GM23338 (cell line): ENCODE measurements at regions not wholly inside any gene's neighbourhood (a gene's known extent, or its start where the extent isn't known, plus 50 kb on each side); places are given as distances from the start of the nearest gene placed in this dataset.

Experiments used
- ATAC-seq: fragments of 200-7000 bp; cut with Tn5 transposase; 3 replicates; pipeline ENCODE4 v1.9.1; 2020
- DNase-seq: peaks from one replicate; pipeline ENCODE4 v3.0.0-alpha.2; 2015; ENCODE audit warnings: low spot score
- H2AFZ ChIP-seq: fragments of 200-600 bp; sonication (generic); 2 replicates; pipeline ENCODE4 v1.8.0; 2016; ENCODE audit warnings: antibody characterized with exemption, mild to moderate bottlenecking, moderate library complexity
- H3F3A ChIP-seq: fragments of 200-600 bp; sonication (generic); replicated peaks from 2 replicates; pipeline ENCODE4 v1.8.0; 2017; ENCODE audit warnings: antibody characterized with exemption, mixed run types, low read depth
- H3K27ac ChIP-seq: fragments of 200-600 bp; sonication (generic); 2 replicates; pipeline ENCODE4 v1.6.1; 2016; ENCODE audit warnings: low read depth
- H3K27me3 ChIP-seq: fragments of 200-600 bp; sonication (generic); 2 replicates; pipeline ENCODE4 v1.8.0; 2016; ENCODE audit warnings: mild to moderate bottlenecking, mixed run types, moderate library complexity; ENCODE audit not compliant: insufficient read depth
- H3K36me3 ChIP-seq: fragments of 200-600 bp; sonication (generic); 2 replicates; pipeline ENCODE4 v1.8.0; 2016; ENCODE audit warnings: mild to moderate bottlenecking; ENCODE audit not compliant: insufficient read depth
- H3K4me1 ChIP-seq: fragments of 200-600 bp; sonication (generic); 2 replicates; pipeline ENCODE4 v1.8.0; 2016; ENCODE audit warnings: mild to moderate bottlenecking, moderate library complexity; ENCODE audit not compliant: insufficient read depth
- H3K4me2 ChIP-seq: fragments of 200-600 bp; sonication (generic); 2 replicates; pipeline ENCODE4 v1.7.1; 2017; ENCODE audit warnings: mixed run types
- H3K4me3 ChIP-seq: fragments of 200-600 bp; sonication (generic); 2 replicates; pipeline ENCODE4 v1.6.1; 2016; ENCODE audit warnings: mixed run types
- H3K79me2 ChIP-seq: fragments of 200-600 bp; sonication (generic); replicated peaks from 2 replicates; pipeline ENCODE4 v1.8.0; 2017; ENCODE audit warnings: mild to moderate bottlenecking; ENCODE audit not compliant: insufficient read depth
- H3K9me2 ChIP-seq: fragments of 200-600 bp; sonication (generic); 2 replicates; pipeline ENCODE4 v1.8.0; 2017; ENCODE audit not compliant: insufficient read depth
- H4K20me1 ChIP-seq: fragments of 200-600 bp; sonication (generic); replicated peaks from 2 replicates; pipeline ENCODE4 v1.8.0; 2017; ENCODE audit warnings: mild to moderate bottlenecking; ENCODE audit not compliant: insufficient read depth
- H3K27ac Mint-ChIP-seq: 2 replicates; pipeline ENCODE4 v1.8.0; 2020; ENCODE audit warnings: inconsistent platforms, mild to moderate bottlenecking, moderate library complexity, mixed read lengths
- H3K27me3 Mint-ChIP-seq: 3 replicates; pipeline ENCODE4 v1.8.0; 2022; ENCODE audit warnings: low read depth, mild to moderate bottlenecking, moderate library complexity, mixed read lengths, inconsistent platforms; ENCODE audit not compliant: insufficient read depth, poor library complexity
- H3K36me3 Mint-ChIP-seq: 3 replicates; pipeline ENCODE4 v1.8.0; 2021; ENCODE audit warnings: low read depth, mild to moderate bottlenecking, inconsistent platforms, moderate library complexity, mixed read lengths
- H3K4me1 Mint-ChIP-seq: 3 replicates; pipeline ENCODE4 v1.8.0; 2020; ENCODE audit warnings: mild to moderate bottlenecking, inconsistent platforms, mixed read lengths
- H3K4me3 Mint-ChIP-seq: 3 replicates; pipeline ENCODE4 v1.8.0; 2021; ENCODE audit warnings: moderate library complexity, mild to moderate bottlenecking, inconsistent platforms, mixed read lengths
- H3K9me3 Mint-ChIP-seq: 3 replicates; pipeline ENCODE4 v1.8.0; 2020; ENCODE audit warnings: moderate library complexity, mild to moderate bottlenecking, inconsistent platforms, mixed read lengths
- CREB1 ChIP-seq: fragments of 250-450 bp; sonication (Bioruptor Pico); IDR thresholded peaks from 2 replicates; pipeline ENCODE4 v1.5.0; 2020; ENCODE audit warnings: low read depth, mild to moderate bottlenecking, moderate library complexity
- CTCF ChIP-seq, 2 experiments: fragments of 200-600 bp in 1 of 2; sonication (generic) in 1 of 2; conservative IDR thresholded peaks; 2 replicates each; pipeline versions ENCODE4 v1.5.1 to v1.6.1; 2016 to 2017; ENCODE audit warnings: antibody characterized with exemption in 2 of 2, low read depth in 2 of 2, mild to moderate bottlenecking in 2 of 2, moderate library complexity in 1 of 2
- ETS1 ChIP-seq: IDR thresholded peaks from 2 replicates; pipeline ENCODE4 v1.6.1; 2016; ENCODE audit warnings: antibody characterized with exemption
- EZH2 ChIP-seq: fragments of 200-600 bp; sonication (generic); IDR thresholded peaks from one replicate; pipeline ENCODE4 v1.8.0; 2017; ENCODE audit warnings: antibody characterized with exemption, mild to moderate bottlenecking, low read depth; ENCODE audit not compliant: unreplicated experiment
- EZH2phosphoT487 ChIP-seq: fragments of 200-600 bp; sonication (generic); IDR thresholded peaks from one replicate; pipeline ENCODE4 v1.8.1; 2018; ENCODE audit warnings: antibody characterized with exemption; ENCODE audit not compliant: unreplicated experiment
- JUNB ChIP-seq: IDR thresholded peaks from one replicate; pipeline ENCODE4 v1.6.1; 2016; ENCODE audit warnings: antibody characterized with exemption; ENCODE audit not compliant: unreplicated experiment
- NANOG ChIP-seq: IDR thresholded peaks from 2 replicates; pipeline ENCODE4 v1.6.1; 2016; ENCODE audit warnings: antibody characterized with exemption, borderline replicate concordance
- POLR2AphosphoS5 ChIP-seq: IDR thresholded peaks from 2 replicates; pipeline ENCODE4 v1.6.1; 2016; ENCODE audit warnings: antibody characterized with exemption, low read depth
- REST ChIP-seq: IDR thresholded peaks from one replicate; pipeline ENCODE4 v1.6.1; 2018; ENCODE audit warnings: antibody characterized with exemption; ENCODE audit not compliant: unreplicated experiment
- STAT1 ChIP-seq: IDR thresholded peaks from one replicate; pipeline ENCODE4 v1.6.1; 2016; ENCODE audit warnings: antibody characterized with exemption; ENCODE audit not compliant: unreplicated experiment
- ZNF114 ChIP-seq: fragments of 250-450 bp; sonication (Bioruptor Pico); IDR thresholded peaks from 2 replicates; pipeline ENCODE4 v1.5.0; 2020; ENCODE audit warnings: mild to moderate bottlenecking, moderate library complexity
- ZNF331 ChIP-seq: fragments of 250-450 bp; sonication (Bioruptor Pico); IDR thresholded peaks from 2 replicates; pipeline ENCODE4 v1.5.0; 2020; ENCODE audit warnings: low read depth, mild to moderate bottlenecking, moderate library complexity
- ZNF462 ChIP-seq: fragments of 250-450 bp; sonication (Bioruptor Pico); IDR thresholded peaks from 2 replicates; pipeline ENCODE4 v1.5.0; 2020; ENCODE audit warnings: mild to moderate bottlenecking, moderate library complexity

GRCh38 chr14:22479132-22479531 is 109.9 kb downstream of the DAD1 start:
- Mint-ChIP-seq H3K4me1 (peaks cover 63% of the 10 kb centered on the region), H3K27me3 (no peaks in the 10 kb centered on the region), H3K36me3 (no peaks in the 10 kb centered on the region), H3K4me3 (no peak overlapping the region), H3K27ac (no peak overlapping the region), H3K9me3 (no peaks in the 10 kb centered on the region)
- H3K36me3 ChIP-seq: no peaks in the 10 kb centered on the region
- DNase-seq: no peak
- H4K20me1 ChIP-seq: no peaks in the 10 kb centered on the region
- no peak overlapping the region for H3K4me2 ChIP-seq
- peaks cover 42% of the 10 kb centered on the region for H3K4me1 ChIP-seq
- H3K27me3 ChIP-seq: no peaks in the 10 kb centered on the region
- no peak overlapping the region for H3K27ac ChIP-seq
- H3K9me2 ChIP-seq: no peaks in the 10 kb centered on the region
- H3K4me3 ChIP-seq: no peak overlapping the region
- ATAC-seq: no peak
- H3K79me2 ChIP-seq: no peaks in the 10 kb centered on the region
- H3F3A ChIP-seq: no peaks in the 10 kb centered on the region
- H2AFZ ChIP-seq: no peak overlapping the region
- TF ChIP-seq CTCF (conservative IDR thresholded peaks at IDR 0.05; ENCODE audit: low read depth in 2 of 2) (no peak), REST (no peak), ZNF462 (CRISPR knock-in tag) (no peak), ETS1 (no peak), JUNB (no peak), ZNF331 (CRISPR knock-in tag) (no peak), CREB1 (CRISPR knock-in tag) (no peak), EZH2phosphoT487 (no peak), STAT1 (no peak), POLR2AphosphoS5 (no peak), NANOG (no peak), EZH2 (no peak), ZNF114 (no peak)
